ENCODE measurements at regions not wholly inside any gene's neighbourhood (a gene's known extent, or its start where the extent isn't known, plus 50 kb on each side); places are given as distances from the start of the nearest gene placed in this dataset.

DNA sequence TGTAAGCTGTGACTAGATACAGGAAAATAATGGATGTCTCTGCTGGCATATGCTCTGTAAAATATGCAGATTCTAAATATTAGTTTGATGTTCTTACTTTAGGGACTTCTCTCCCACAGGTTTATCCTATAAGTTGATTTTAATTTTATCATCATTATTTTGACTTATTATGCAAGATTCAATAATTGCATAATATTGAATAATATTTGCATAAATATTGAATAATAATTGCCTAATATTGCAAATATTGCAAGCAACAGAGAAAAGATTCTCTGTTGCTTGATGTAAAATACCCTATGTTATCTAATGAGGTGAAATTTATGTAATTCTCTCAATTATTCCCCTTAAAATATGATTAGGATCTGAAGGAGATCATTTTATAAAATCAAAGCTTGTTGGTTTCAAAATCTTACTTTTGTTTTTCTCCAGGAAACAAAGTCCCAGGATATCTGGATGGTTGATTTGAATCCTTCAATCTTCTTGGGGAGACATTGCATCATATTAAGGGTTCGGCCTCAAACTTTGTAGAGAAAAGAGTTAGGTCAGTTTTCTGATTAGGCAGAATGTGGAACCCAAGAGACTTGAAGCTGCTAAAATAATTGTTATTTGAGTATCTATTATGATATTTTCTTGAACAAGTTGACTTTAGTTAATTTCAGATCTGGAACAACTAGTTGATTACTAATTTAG is 92.8 kb upstream of the MTPN start:
- ChIA-PET CTCF (no interaction called here), POLR2A (ENCODE audit: low non-redundant PET) (no interaction called here)
- TF ChIP-seq, protein P1, sequence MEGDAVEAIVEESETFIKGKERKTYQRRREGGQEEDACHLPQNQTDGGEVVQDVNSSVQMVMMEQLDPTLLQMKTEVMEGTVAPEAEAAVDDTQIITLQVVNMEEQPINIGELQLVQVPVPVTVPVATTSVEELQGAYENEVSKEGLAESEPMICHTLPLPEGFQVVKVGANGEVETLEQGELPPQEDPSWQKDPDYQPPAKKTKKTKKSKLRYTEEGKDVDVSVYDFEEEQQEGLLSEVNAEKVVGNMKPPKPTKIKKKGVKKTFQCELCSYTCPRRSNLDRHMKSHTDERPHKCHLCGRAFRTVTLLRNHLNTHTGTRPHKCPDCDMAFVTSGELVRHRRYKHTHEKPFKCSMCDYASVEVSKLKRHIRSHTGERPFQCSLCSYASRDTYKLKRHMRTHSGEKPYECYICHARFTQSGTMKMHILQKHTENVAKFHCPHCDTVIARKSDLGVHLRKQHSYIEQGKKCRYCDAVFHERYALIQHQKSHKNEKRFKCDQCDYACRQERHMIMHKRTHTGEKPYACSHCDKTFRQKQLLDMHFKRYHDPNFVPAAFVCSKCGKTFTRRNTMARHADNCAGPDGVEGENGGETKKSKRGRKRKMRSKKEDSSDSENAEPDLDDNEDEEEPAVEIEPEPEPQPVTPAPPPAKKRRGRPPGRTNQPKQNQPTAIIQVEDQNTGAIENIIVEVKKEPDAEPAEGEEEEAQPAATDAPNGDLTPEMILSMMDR (conservative IDR thresholded peaks at IDR 0.05; ENCODE audit: low read depth): no peak
- no peak for DNase-seq (ENCODE audit: low spot score)
- H3K27ac ChIP-seq: no peak overlapping the region

DNA sequence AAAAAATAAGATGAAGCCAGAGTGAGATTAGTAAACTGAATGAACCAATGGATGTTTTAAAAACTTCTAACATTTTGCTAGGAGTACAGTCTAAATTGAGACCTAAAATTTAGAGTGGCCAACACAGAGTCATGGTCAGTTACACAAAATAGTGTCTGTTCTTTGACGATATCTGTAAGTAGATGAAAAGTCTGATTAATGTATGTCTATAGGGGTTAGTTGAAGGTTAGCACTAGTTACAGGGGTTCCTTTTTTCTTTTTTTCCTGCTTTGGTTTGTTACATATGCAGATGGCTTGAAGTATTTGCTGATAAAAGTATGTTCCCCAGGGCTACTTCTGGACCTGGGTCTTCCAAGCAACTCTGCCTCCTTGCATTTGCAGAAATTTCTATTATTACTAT is 90.1 kb upstream of the MTPN start:
- CTCF ChIA-PET: no interaction called here
- no peak overlapping the region for H3K27ac ChIP-seq
- TF ChIP-seq, protein P1 (conservative IDR thresholded peaks at IDR 0.05; ENCODE audit: low read depth): no peak
- POLR2A ChIA-PET (ENCODE audit: low non-redundant PET): no interaction called here
- no peak for DNase-seq (ENCODE audit: low spot score)

DNA sequence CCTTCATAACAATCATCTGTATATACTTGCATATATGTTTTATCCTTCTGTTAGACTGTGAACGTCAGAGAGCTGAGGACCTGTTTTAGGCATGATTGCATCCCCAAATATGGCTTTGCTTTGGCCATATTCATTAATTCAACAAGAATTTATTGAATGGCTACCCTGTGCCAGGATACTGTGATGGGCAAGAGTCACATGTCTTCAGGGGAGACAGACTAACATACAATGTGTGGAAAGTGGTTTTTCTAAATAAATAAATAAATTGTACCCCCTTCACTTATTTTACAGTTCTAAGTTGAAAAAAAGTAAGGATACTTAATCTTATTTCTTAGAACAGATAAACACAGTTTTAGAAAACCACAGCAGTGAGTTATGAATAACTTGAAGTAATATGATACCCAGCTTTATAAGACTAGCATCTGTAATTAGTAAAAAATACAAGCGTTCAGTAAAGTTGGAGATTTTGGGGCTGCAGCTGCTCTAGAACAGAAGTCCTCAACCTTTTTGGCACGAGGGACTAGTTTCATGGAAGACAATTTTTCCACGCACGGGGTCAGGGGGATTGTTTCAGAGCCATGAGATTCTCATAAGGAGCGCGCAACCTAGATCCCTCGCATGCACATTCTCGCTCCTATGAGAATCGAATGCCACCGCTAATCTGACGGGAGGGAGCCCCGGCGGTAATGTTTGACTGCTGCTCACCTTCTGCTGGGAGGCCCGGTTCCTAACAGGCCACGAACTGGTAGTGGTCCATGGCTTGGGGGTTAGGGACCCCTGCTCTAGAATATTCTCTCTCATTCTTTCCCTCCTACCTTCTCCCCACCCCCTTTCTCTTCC is 89.4 kb upstream of the MTPN start:
- TF ChIP-seq, protein P1 (conservative IDR thresholded peaks at IDR 0.05; ENCODE audit: low read depth): no peak
- H3K27ac ChIP-seq: no peak overlapping the region
- no peak for DNase-seq (ENCODE audit: low spot score)
- ChIA-PET POLR2A (ENCODE audit: low non-redundant PET) (no interaction called here), CTCF (no interaction called here)

DNA sequence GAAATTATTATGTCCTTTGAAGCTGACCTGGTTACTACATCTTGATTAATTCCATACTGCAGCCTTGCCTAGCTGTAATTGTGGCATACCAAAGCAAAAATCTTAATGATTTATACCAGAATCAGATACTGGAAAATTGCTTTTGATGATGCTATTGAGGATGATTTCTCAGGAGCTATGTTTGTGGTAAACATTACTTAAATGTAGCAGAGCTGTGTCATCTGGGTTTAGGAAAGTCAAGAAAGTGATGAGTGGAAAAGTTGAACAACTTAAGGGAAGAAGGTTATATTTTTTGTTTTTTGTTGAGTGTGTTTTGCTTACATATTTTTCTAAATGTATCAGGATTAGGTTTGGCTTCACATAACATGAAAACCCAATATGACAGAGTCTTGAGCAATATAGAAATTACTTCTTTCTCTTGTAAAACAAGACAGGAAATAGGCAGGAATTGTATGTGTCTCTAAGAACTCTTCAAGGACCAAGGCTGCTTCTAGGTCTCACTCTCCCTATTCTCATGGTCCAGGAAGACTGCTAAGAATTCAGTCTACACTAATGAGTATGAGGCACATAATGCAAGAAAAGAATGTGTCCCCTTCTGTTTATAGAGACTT is 87.6 kb upstream of the MTPN start:
- TF ChIP-seq, protein P1 (conservative IDR thresholded peaks at IDR 0.05; ENCODE audit: low read depth): no peak
- ChIA-PET CTCF (interaction anchor here (0.6 kb wide), 2 partner anchors 20 to 392 kb away, joined by 3 read pairs; no protein-coding TSS in a partner anchor), POLR2A (ENCODE audit: low non-redundant PET) (no interaction called here)
- no peak for DNase-seq (ENCODE audit: low spot score)
- no peak overlapping the region for H3K27ac ChIP-seq

DNA sequence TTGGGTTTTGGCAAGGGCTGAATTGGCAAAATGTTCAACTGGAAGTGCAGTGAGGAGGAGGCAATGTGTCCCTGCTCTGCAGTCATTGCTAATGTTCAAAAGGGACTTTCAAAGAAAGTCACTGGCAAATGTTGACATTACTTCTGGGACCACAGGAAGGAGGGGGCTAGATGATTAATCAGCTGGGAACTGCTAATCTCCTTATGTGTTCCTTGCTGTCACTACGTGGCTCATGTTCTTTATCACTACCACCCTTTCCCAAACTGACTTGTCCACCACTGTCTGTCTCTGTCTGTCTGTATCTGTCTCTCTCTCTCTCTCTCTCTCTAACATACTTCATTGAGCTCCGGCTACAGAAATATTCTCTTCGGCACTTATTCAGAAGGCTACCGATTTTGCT is 86.9 kb upstream of the MTPN start:
- no peak for DNase-seq (ENCODE audit: low spot score)
- H3K27ac ChIP-seq: no peak overlapping the region
- ChIA-PET POLR2A (ENCODE audit: low non-redundant PET) (no interaction called here), CTCF (interaction anchor here (0.6 kb wide), 1 partner anchor 392 kb away, joined by 3 read pairs; no protein-coding TSS in a partner anchor)
- TF ChIP-seq, protein P1 (conservative IDR thresholded peaks at IDR 0.05; ENCODE audit: low read depth): no peak

- ChIA-PET POLR2A (ENCODE audit: low non-redundant PET) (no interaction called here), CTCF (no interaction called here)
- no peak for DNase-seq (ENCODE audit: low spot score)
- no peak overlapping the region for H3K27ac ChIP-seq
- TF ChIP-seq, protein P1 (conservative IDR thresholded peaks at IDR 0.05; ENCODE audit: low read depth): no peak
Observed at GRCh38 chr7:136063326-136063666, 86.1 kb upstream of the MTPN start.

Data from RWPE1 (cell line).